SK-N-SH (cell line): ENCODE measurements at regions not wholly inside any gene's neighbourhood (a gene's known extent, or its start where the extent isn't known, plus 50 kb on each side); places are given as distances from the start of the nearest gene placed in this dataset.
A peak's percentile ranks its signal among the peaks of the same experiment; 100 is the strongest.

Source experiments
- CTCF ChIP-seq: fragments of 200-600 bp; sonication (generic); IDR thresholded peaks from 2 replicates; pipeline ENCODE4 v1.6.1; 2017; ENCODE audit warnings: antibody characterized with exemption, mild to moderate bottlenecking, moderate library complexity
- GABPA ChIP-seq: IDR thresholded peaks from 2 replicates; pipeline ENCODE4 v1.4.0; 2012; ENCODE audit warnings: low read depth, mild to moderate bottlenecking
- GATA2 ChIP-seq: sonication (generic); formaldehyde crosslinking; IDR thresholded peaks from 2 replicates; pipeline ENCODE4 v1.5.0; 2020; ENCODE audit warnings: mild to moderate bottlenecking, missing genetic modification reagents
- JUND ChIP-seq: IDR thresholded peaks from 2 replicates; pipeline ENCODE4 v1.4.0; 2012
- MXI1 ChIP-seq: IDR thresholded peaks from 2 replicates; pipeline ENCODE4 v1.6.1; 2012; ENCODE audit warnings: mild to moderate bottlenecking, low read depth, low read length, improper control_type of control experiment
- NFIC ChIP-seq: IDR thresholded peaks from 2 replicates; pipeline ENCODE4 v1.4.0; 2012; ENCODE audit warnings: borderline replicate concordance
- POLR2AphosphoS5 ChIP-seq: IDR thresholded peaks from 2 replicates; pipeline ENCODE4 v1.6.1; 2012; ENCODE audit warnings: low read depth, low read length
- RCOR1 ChIP-seq: fragments of 150-350 bp; IDR thresholded peaks from 2 replicates; pipeline ENCODE4 v1.6.1; 2017; ENCODE audit warnings: antibody characterized with exemption, low read length
- RFX5 ChIP-seq: IDR thresholded peaks from 2 replicates; pipeline ENCODE4 v1.6.1; 2012; ENCODE audit warnings: mild to moderate bottlenecking, improper control_type of control experiment, low read length
- RXRA ChIP-seq: IDR thresholded peaks from 2 replicates; pipeline ENCODE4 v1.4.0; 2012; ENCODE audit warnings: low read depth, mild to moderate bottlenecking, borderline replicate concordance
- SIN3A ChIP-seq: IDR thresholded peaks from 2 replicates; pipeline ENCODE4 v1.6.1; 2012; ENCODE audit warnings: low read depth, mild to moderate bottlenecking, low read length, moderate library complexity, borderline replicate concordance
- SMC3 ChIP-seq: IDR thresholded peaks from 2 replicates; pipeline ENCODE4 v1.6.1; 2012; ENCODE audit warnings: low read depth, low read length, improper control_type of control experiment
- USF1 ChIP-seq: IDR thresholded peaks from 2 replicates; pipeline ENCODE4 v1.4.0; 2012; ENCODE audit warnings: low read depth, borderline replicate concordance
- TF ChIP-seq, protein P1 (sequence below): IDR thresholded peaks from 2 replicates; pipeline ENCODE4 v1.6.1; 2012; ENCODE audit warnings: mild to moderate bottlenecking, low read depth, low read length, moderate library complexity
- TF ChIP-seq, protein P2 (sequence below): fragments of 150-350 bp; IDR thresholded peaks from 2 replicates; pipeline ENCODE4 v1.6.1; 2016; ENCODE audit warnings: mild to moderate bottlenecking, low read depth, low read length
- TF ChIP-seq, protein P3 (sequence below): IDR thresholded peaks from 2 replicates; pipeline ENCODE4 v1.4.0; 2012; ENCODE audit warnings: low read depth

DNA sequence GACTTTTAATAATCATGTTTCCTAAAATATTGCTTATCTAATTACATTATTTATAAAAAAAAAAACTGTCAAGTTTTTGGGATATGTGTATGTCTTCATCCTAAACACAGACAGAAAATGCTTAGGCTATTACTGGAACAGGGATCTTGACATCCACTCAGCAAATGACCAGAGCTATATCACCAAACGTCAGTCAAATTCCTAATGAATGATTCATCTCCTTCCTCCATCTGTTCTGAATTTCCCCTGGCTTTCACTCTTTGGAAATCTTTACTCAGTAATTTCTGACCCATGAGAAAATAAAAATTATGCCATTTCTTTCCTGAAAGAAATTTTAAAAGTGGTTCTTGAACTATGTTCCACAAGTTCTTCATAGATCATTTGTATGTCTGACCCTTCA, 552.4 kb upstream of the KCND2 start (continued):
- TF ChIP-seq, protein P1, sequence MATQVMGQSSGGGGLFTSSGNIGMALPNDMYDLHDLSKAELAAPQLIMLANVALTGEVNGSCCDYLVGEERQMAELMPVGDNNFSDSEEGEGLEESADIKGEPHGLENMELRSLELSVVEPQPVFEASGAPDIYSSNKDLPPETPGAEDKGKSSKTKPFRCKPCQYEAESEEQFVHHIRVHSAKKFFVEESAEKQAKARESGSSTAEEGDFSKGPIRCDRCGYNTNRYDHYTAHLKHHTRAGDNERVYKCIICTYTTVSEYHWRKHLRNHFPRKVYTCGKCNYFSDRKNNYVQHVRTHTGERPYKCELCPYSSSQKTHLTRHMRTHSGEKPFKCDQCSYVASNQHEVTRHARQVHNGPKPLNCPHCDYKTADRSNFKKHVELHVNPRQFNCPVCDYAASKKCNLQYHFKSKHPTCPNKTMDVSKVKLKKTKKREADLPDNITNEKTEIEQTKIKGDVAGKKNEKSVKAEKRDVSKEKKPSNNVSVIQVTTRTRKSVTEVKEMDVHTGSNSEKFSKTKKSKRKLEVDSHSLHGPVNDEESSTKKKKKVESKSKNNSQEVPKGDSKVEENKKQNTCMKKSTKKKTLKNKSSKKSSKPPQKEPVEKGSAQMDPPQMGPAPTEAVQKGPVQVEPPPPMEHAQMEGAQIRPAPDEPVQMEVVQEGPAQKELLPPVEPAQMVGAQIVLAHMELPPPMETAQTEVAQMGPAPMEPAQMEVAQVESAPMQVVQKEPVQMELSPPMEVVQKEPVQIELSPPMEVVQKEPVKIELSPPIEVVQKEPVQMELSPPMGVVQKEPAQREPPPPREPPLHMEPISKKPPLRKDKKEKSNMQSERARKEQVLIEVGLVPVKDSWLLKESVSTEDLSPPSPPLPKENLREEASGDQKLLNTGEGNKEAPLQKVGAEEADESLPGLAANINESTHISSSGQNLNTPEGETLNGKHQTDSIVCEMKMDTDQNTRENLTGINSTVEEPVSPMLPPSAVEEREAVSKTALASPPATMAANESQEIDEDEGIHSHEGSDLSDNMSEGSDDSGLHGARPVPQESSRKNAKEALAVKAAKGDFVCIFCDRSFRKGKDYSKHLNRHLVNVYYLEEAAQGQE, result no peak
- TF ChIP-seq RCOR1, result no peak
- TF ChIP-seq JUND, result peak; percentile 96
- no peak for TF ChIP-seq RFX5
- no peak for TF ChIP-seq GATA2 (CRISPR knock-in tag)
- TF ChIP-seq POLR2AphosphoS5, result peak; percentile 62; the same call in 1 of the 2 replicates
- TF ChIP-seq, protein P2, sequence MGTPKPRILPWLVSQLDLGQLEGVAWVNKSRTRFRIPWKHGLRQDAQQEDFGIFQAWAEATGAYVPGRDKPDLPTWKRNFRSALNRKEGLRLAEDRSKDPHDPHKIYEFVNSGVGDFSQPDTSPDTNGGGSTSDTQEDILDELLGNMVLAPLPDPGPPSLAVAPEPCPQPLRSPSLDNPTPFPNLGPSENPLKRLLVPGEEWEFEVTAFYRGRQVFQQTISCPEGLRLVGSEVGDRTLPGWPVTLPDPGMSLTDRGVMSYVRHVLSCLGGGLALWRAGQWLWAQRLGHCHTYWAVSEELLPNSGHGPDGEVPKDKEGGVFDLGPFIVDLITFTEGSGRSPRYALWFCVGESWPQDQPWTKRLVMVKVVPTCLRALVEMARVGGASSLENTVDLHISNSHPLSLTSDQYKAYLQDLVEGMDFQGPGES, result no peak
- no peak for TF ChIP-seq GABPA
- TF ChIP-seq RXRA, result no peak
- 0 out of 2 replicates have a peak, but pooled peaks have one; percentile 49 for TF ChIP-seq SIN3A
- TF ChIP-seq SMC3, result no peak
- TF ChIP-seq NFIC, result 0 out of 2 replicates have a peak, but pooled peaks have one; percentile 15
- TF ChIP-seq, protein P3, sequence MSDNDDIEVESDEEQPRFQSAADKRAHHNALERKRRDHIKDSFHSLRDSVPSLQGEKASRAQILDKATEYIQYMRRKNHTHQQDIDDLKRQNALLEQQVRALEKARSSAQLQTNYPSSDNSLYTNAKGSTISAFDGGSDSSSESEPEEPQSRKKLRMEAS, result no peak
- TF ChIP-seq CTCF, result no peak
- no peak for TF ChIP-seq USF1
- TF ChIP-seq MXI1, result no peak
